Stimulated activated naive CD8-positive, alpha-beta T cell treated with anti-CD3 and anti-CD28 coated beads, Interleukin-15, Interleukin-2, amounts not matched to agents 100 U/mL and 50 U/mL, for 24 hours (primary cell): ENCODE measurements at regions not wholly inside any gene's neighbourhood (a gene's known extent, or its start where the extent isn't known, plus 50 kb on each side); places are given as distances from the start of the nearest gene placed in this dataset.

Source experiments
- ATAC-seq: fragments of 150-1000 bp; cut with Tn5 transposase; one replicate; pipeline ENCODE4 v1.10.0; 2021
- DNase-seq: peaks from one replicate; pipeline ENCODE4 v3.0.0; 2021

DNA sequence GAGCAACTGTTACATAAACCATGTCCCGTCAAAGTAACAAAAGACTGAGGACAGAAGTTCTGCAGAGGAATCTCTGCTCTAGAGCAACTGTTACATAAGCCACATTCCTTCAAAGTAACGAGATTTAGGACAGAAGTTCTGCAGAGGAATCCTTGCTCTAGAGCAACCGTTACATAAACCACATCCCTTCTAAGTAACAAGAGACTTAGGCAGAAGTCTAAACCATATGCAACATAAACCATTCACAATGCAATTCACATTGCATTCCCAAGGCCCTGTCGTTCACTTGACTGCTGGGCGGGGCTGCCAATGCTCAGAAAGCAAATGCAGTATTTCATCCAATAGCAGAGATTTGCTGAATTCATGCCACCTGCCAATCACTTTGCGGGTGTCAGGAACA lies 124.4 kb upstream of the PUDP start:
- no peak for DNase-seq
- no peak for ATAC-seq

DNA sequence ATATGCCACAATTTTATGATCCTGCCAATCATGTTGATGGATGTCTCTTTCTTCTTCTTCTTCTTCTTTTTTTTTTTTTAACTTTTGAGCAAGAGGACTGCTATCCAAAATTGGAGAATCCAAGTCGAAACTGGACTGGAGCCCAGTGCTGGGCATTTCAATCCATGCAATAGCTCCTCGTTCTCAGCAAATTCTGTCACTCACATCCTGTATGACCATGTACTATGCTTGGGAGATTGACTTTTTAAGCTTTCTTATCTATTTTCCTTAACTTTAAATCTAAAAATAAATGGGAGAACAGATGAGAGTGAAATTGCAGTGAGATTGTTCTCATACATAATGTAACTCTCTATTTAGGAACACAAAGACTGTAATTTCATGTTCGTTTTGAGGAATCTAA lies 123.0 kb upstream of the PUDP start:
- no peak for ATAC-seq

DNA sequence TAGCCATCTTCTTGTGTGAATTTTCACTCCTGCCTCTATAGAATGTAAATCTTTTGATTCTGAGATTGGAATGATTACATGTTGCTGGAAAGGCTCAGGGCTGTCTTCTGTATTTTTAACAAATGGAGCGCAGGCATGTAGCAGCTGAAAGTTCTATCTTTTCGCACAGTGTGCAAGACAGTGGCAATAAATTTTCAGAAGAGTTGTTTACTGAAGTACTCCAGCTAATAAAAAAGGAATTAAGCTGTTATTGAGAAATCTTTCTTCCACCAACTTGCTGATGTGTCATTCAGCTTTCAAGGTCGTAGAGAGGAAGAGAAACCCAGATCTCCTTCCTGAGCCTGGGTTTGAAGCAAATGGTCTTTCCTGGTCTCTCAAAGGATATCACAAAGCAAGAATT lies 122.0 kb upstream of the PUDP start:
- no peak for ATAC-seq
- DNase-seq: no peak

More for the DNA sequence above, 123.0 kb upstream of the PUDP start:
- no peak for DNase-seq

DNA sequence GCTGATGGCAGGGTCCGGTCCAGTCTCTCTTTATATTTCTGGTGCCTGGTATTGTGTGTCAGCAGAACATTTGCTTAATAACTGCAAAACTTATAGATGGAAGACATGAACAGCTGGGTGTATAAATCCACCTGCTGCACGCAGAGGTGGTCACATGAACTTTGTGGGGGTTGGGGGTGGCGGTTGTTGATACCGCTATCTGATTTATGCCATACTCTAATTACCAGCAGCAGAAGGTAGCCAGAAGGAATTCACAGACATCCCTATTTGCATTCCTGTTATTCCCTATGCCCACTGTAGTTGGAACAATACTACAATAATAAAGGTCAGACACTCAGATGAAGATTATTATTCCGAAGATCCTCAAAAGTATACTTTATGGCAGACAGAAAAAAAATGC lies 121.6 kb upstream of the PUDP start:
- ATAC-seq: no peak

DNA sequence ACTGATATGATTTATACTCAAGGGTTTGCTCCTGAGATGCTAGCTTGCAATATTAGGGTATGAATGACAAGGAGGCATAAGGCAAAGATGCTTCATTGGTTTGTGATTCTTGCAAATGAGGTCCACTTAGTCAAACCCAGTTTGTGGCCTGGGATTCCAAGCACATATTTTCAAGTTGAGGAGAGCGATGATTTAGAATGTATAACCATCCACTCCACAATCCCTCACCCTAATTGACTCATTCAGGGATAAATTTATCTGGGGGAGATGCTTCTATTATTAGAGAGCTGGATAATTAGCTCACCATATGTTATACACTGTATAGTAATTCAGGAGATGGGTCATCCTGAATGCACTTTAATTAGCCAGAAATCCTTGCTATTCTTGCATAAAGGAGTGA lies 118.3 kb upstream of the PUDP start:
- ATAC-seq: no peak
- DNase-seq: no peak

More for the DNA sequence above, 121.6 kb upstream of the PUDP start:
- DNase-seq: no peak

DNA sequence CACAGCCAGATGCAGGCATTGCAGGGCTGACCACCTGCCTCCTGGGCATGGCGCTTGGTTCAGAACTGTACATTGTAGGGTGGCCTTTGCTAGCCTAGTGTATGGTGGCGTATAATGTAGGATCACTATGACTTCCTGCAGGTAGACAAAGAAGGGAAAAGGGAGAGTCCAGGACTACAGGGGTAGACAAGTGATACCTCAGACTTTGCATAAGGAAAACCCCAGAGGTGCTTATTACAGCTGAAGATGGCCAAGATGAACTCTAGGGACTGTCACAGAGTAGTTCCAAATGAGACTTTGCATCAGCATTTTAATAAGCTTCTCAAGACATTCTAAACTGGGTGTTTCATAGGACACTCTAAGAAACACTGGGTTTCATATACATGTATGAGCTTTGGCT lies 116.4 kb upstream of the PUDP start:
- no peak for ATAC-seq
- DNase-seq: no peak

DNA sequence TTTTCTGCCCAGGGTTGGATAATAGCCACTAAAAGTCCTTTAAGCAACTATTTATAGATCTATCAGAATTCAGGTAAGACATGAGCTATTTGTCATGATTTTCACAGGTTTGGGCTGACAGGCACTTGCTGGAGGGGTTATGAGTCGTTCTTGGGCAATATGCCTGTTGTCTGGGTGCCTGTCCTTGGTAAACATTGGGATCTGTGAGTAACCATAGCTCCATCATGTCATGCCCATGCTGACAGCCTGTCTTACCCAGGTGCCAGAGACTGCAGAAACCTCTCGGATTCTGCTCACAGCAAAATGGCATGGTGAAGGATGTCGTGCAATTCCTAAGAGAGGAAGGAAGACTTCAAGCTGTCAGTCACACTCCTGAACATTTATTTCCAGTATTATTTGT lies 116.0 kb upstream of the PUDP start:
- no peak for ATAC-seq
- DNase-seq: no peak

DNA sequence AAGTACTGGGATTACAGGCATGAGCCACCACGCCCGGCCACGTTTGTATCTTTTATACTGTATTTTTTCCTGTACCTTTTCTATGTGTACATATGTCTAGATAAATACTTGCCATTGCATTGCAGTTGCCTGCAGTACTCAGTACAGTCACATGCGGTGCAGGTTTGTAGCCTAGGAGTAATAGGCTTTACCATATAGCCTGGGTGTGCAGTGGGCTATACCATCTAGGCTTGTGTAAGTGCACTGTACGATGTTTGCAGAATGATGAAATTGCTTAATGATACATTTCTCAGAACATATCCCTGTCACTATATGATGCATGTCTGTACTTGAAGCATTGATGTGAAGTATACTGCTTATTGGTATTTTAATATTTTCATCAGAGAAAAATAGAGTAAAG lies 115.4 kb upstream of the PUDP start:
- no peak for DNase-seq
- ATAC-seq: no peak

DNA sequence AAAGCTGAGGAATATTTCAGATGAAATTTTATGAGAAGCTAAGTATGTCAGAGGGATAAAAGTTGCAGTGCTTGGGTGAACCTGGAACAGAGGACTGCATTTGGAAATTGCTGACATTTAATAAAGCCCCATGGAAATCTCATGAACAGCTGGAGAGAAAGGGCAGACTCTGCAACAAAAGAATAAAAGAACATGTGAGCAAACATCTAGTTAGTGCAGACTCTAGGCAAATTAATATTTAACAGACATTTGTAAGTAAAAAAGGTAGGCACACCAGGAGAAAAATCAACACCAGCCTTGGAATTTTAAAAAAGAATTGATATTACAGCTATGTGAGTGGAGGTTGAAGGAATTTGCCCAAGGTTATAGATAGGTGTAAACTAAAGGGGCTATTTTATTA lies 114.6 kb upstream of the PUDP start:
- ATAC-seq: no peak
- DNase-seq: no peak

DNA sequence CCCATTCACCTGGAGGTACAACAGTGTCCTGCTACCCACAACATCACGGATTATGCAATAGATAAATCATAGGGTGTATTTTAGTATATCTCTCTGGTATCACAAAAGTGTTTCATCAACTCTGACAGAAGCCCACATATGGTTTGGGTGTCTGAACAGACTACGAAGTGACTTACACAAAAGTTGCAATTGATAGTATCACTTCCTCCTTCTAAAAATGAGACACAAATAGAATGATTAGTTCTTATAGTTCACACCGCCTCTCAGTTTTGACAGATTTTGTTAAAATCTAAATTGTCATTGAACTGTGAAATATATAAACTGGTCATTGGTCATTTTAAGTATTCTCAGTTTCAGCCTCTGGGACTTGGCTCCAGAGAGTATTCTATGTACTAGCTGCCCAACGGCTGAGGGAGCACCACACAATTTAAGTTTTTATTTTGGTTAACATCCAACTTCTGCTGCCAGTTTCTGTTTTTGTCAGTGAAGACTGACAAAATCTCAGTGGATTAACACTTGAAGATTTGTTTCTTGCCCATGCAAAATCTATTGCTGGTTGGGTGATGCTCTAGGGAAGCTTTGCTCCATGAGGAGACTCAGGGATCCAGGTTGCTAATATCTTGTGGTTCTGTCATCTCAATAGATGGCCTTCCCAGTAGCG lies 113.8 kb upstream of the PUDP start:
- no peak for DNase-seq
- ATAC-seq: no peak

DNA sequence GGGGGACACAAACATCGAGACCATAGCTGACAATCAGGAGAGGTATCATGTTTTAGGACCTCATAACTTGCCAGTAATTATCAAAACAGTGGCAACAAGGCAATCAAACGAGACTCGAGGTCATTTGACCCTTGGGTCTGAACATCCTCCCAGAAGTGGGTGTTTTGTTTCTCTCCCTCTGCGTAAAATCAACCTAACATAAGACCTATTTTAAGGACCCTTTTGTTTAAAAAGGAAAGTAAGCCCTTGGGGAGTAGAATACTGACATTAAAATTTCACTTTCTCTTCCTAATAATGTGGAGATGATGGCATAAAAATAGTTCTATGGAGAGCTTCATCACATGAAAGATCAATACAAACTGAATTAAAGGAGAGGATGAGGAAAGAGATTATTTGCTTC lies 106.2 kb upstream of the PUDP start:
- ATAC-seq: no peak

DNA sequence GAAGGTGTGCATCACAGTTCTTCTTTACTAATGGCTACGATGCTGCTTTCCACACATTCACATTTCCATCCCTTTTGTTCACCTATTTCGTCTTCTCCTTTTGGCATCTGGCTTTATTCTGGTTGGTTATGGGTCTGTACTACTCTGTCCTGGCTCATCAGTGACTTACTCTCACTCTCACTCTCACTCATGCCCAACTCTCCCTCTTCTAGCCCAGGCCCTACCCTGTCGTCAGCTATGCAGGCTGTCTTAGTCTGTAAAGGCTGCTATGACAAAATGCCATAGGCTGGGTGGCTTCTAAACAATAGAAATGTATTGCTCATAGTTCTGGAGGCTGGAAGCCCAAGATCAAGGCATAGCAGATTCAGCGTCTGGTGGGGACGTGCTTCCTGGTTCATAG lies 105.6 kb upstream of the PUDP start:
- ATAC-seq: no peak

More for the DNA sequence above, 106.2 kb upstream of the PUDP start:
- DNase-seq: no peak

DNA sequence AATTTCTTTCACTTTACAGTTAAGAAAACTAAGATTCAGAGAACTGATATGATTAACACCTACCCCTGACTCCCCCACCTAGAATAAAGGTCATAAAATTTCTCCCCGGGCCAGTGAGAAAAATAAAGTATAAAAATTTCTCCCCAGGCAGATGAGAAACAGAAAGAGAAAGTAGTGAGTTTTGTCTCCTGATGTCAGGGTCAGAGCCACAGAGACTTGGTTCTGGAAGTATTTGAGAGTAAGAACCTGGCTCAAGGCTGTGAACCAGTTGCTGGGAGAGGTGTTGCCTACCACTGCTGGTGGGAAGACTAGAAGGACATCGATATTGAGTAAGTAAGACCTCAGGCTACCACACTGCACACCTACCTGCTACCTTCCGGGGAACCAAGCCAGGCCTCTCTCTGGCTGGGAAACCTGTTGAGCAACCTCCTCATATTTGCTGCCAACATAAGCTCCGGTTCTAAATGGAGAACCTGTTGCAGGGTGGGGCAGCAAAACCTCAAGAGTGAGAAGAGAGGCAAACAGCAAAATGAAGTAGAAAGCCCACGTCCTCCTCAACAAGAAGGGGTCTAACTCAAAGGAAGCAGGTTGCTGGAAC lies 104.2 kb upstream of the PUDP start:
- DNase-seq (no peak), ATAC-seq (no peak)

More for the DNA sequence above, 105.6 kb upstream of the PUDP start:
- no peak for DNase-seq

DNA sequence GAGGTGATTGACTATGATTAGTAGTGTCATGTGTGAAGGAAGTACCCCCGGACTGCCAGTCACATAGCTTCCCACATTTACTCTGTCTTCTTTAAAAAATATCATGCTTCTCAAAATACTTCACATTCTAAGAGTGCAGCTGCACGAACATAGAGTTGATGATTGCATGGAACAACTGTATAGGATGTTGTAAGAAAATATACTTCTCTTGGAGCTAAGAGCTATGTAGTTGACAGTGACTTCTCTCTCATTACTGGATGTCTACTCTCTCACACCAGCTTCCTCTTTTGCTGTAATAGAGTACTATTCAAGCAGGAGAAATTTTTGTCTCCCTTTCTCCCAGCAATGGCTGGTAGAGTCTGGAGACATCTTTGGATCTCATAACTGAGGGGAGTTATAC lies 99.4 kb upstream of the PUDP start:
- ATAC-seq (no peak), DNase-seq (no peak)

DNA sequence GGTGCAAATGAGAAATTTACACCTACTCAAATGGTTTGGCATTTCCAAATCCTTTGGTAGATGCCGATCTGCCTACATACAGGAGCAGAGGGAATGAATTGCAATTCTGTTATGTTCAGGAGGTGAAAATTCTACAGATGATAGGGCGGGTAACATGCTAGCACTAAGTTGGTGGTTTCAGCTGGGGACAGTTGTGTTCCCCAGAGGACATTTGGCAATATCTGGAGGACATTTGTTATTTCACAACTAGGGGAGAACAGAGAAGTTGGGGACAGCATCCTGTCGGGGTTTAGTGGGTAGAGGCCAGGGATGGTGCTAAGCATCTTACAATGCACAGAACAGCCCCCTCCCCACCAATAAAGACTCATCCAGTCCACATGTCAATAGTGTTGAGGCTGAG lies 96.5 kb upstream of the PUDP start:
- DNase-seq: no peak
- no peak for ATAC-seq

DNA sequence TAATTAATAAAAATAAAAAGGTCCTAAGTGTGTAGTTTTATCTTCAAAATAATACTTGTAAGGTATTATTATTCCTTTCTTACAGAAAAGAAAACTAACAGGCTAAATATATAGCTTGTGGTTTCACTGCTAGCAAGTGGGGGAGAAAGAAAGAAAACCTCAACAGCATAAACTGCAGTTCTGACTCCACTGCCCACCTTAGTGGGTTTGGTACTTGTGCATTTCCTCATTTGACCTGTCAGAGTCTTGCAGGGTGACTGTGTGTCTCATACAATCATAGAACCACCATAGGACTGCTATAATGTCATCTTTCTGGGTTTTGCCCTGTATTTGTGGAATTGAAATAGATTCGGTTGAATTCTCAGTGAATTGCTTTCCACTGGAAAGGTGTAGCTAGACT lies 94.7 kb upstream of the PUDP start:
- DNase-seq (no peak), ATAC-seq (no peak)

DNA sequence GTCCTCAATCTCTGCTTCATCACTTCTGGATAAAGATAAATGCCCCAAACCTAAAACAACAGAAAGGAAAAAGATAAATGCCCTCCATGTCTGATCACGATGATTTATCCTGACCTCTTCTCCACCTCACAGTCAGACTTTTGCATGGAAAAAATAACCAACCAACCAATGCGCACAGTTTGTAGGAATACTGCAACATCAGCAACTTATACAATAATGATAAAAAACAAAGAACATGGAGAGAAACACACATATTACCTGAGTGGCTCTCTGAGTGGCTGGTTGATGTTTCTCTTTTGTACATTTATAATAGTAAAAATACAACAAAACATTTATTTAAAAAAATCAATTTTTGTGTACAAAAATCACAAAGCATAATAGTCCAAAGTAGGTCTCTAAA lies 93.0 kb upstream of the PUDP start:
- no peak for DNase-seq
- no peak for ATAC-seq

DNA sequence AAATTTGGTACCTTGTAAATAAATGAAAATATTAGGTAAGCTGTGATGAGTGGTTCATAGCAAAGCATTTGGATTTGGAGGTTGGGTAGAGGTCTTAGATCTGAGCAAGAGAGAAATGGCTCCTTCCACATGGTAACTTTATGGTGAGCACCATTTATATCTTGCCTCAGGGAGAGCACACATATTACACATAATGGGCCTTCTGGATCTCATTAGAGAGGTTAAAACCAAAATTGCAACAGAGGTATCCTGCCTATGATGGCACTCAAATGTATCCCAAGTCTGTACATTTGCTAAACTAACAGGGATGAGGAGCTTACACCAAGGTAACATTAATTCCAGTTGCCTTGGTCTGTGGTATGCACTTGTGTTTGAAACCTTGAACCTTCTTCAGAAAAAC lies 87.1 kb upstream of the PUDP start:
- ATAC-seq (no peak), DNase-seq (no peak)

DNA sequence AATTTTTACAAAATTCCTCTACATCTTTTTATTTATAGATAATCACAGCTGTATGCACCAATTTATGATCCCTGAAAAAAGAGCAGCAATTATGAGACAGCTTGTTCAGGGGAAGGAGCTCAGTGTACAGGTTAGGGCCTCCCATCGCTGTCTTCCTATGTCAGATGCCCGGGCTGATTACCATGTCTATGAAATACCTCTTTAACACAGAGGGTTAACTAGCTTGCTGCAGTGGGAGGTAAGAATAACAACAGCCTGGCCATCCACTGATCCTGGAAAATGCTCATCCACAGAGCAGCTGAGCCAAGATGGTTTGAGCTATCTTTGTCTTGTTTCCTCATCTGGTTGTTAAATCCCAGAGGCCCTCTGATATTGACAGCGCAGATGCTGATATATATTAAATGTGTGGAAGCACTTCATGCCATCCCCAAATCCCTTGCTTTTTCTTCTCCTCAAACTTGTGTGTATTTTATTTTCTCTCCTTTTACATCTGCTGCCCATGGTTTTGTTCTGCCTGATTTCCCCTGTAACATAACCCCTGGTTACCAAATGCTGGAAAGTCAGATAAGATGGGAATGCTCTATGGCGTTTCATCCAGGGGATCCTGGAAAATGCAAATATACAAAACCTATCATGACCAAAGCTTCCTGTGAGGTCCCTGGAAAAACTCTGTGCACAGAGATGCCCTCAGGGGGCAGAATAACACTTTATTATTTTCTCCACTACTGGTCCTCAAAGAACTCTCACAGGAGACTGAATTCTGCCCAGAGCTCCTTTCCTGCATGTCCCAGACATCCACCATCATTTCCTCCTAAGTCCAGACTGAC lies 85.8 kb upstream of the PUDP start:
- DNase-seq (no peak), ATAC-seq (no peak)

DNA sequence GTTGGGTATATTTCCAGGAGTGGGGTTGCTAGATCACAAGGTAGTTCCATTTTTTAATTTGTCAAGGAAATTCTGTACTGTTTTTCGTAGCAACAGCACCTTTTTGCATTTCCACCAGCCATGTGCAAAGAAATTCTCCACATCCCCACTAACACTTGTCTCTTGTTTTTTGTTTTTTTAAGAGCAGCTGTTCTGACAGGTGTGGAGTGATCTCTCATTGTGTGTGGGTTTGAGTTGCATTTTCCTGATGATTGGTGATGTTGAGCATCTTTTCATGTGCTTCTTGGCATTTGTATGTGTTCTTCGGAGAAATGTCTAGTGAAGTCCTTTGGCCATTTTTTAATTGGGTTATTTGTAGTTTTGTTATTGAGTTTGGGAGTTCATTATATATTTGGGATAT lies 80.3 kb upstream of the PUDP start:
- ATAC-seq (no peak), DNase-seq (no peak)

DNA sequence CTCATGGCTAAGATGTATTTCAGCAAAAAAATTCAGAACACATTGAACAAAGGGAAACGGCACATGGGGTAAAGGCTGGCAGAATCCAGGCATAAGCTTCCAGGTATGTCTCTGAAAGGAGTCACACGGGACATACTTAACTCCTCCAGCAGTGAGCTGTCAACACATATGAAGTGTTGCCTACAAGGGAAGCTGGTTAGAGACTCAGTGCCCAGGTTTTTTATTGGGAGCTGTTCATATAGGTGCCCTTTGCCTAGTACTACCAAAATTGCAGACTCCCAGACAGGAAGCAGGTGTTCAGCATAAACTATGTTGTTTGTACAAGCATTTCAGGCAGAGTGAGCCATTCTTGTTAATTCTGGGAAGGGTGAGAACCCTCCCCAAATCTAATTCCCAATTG lies 77.4 kb upstream of the PUDP start:
- DNase-seq (no peak), ATAC-seq (no peak)

DNA sequence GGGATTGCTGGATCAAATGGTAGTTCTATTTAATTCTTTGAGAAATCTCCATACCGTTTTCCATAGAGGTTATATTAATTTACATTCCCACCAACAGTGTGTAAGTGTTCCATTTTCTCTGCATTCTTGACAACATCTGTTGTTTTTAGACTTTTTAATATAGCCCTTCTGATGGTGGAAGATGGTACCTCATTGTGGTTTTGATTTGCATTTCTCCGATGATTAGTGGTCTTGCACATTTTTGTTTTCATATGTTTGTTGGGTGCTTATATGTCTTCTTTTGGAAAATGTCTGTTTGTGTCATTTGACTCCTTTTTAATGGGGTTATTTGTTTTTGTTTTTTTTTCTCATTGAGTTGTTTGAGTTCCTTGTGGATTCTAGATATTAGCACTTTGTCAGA lies 75.3 kb upstream of the PUDP start:
- ATAC-seq (no peak), DNase-seq (no peak)

DNA sequence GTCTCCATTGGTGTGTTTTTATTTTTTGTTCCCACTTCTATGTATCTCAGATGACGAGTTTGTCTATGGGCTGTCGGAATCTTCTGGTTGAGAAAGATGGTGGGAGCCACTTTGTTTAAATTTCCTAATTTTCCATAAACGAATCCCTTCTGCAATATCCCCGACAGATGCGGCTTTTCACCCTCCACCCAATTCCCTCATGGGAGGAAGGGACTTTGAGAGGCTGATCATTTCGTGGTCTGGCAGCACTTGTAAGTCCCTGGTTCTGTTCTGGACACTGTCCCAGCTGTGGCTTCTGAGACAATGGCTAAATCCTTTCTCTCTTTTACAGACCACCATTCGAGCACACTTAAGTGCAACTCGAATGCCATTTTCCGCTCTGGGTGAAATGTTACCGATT lies 72.2 kb upstream of the PUDP start:
- ATAC-seq (no peak), DNase-seq (no peak)
